Body of pancreas (tissue), 4 donors: ENCODE measurements at regions not wholly inside any gene's neighbourhood (a gene's known extent, or its start where the extent isn't known, plus 50 kb on each side); places are given as distances from the start of the nearest gene placed in this dataset.

Experiments used
- ATAC-seq: fragments of 150-250 bp; one replicate; pipeline ENCODE4 v1.9.1; 2016
- DNase-seq, 4 donors: peaks; one replicate each; pipeline ENCODE4 v3.0.0-alpha.2; 2019
- H3K27ac ChIP-seq, 4 donors: fragments of 200-600 bp; sonication (generic); 1 replicate in 3 of 4; 2 replicates in 1 of 4; pipeline versions ENCODE4 v1.5.1 to v1.6.1; 2016 to 2019; ENCODE audit warnings: mild to moderate bottlenecking in 1 of 4, mixed read lengths in 1 of 4, moderate library complexity in 1 of 4
- H3K27me3 ChIP-seq, 2 donors: fragments of 200-600 bp; sonication (generic); one replicate each; pipeline ENCODE4 v1.6.0; 2016; ENCODE audit warnings: mild to moderate bottlenecking in 1 of 2
- H3K36me3 ChIP-seq, 2 donors: fragments of 200-600 bp; sonication (generic); replicated peaks in 1 of 2; 2 replicates each; pipeline ENCODE4 v1.5.1; 2016; ENCODE audit warnings: low read depth in 2 of 2; ENCODE audit not compliant: insufficient read depth in 1 of 2
- H3K4me1 ChIP-seq: fragments of 200-600 bp; sonication (generic); one replicate; pipeline ENCODE4 v1.6.0; 2016
- H3K4me3 ChIP-seq, 2 donors: fragments of 200-600 bp; sonication (generic); 1 replicate in 1 of 2; 2 replicates in 1 of 2; pipeline ENCODE4 v1.5.1; 2016 to 2019
- H3K9me3 ChIP-seq, 3 donors: fragments of 200-600 bp; sonication (generic); 1 replicate in 2 of 3; 2 replicates in 1 of 3; pipeline ENCODE4 v1.5.1; 2016
- CTCF ChIP-seq, 7 experiments: fragments of 450-650 bp in 4 of 7; fragments of 200-600 bp in 3 of 7; sonication (generic) in 3 of 7; IDR thresholded peaks; one replicate each; pipeline ENCODE4 v1.5.1; 2016 to 2019; ENCODE audit warnings: antibody characterized with exemption in 7 of 7
- POLR2A ChIP-seq, 3 donors: fragments of 450-650 bp; IDR thresholded peaks; one replicate each; pipeline ENCODE4 v1.6.1; 2016; ENCODE audit warnings: antibody characterized with exemption in 3 of 3, mild to moderate bottlenecking in 2 of 3
- WGBS, 2 donors: methylation state at CpG; one replicate each; pipeline ENCODE4 v1.1.5; 2017; 5-methylcytosine and 5-hydroxymethylcytosine counted together
- intact Hi-C: fragments of 100-400 bp; cut with DNase I; formaldehyde crosslinking; loops from one replicate; pipeline ENCODE4 v1.15.1; 2023

- intact Hi-C loops, result no loop called here
- no peaks in the 10 kb centered on the region for H3K27me3 ChIP-seq
- H3K36me3 ChIP-seq, result no peaks in the 10 kb centered on the region
- H3K4me1 ChIP-seq, result no peaks in the 10 kb centered on the region
- ATAC-seq, result no peak
- H3K9me3 ChIP-seq, result no peaks in the 10 kb centered on the region
- no peak overlapping the region for H3K27ac ChIP-seq
- TF ChIP-seq CTCF (IDR thresholded peaks at IDR 0.05) (no peak), POLR2A (IDR thresholded peaks at IDR 0.05) (no peak)
- H3K4me3 ChIP-seq, result no peak overlapping the region
- 80 to 94% methylated on average over 1 of the region's 1 CpG for WGBS, 2 donors
- DNase-seq, result no peak
These were observed 1002.4 kb upstream of the ADGRL4 start for GRCh38 chr1:80008934-80009333.

GRCh38 chr1:80003250-80003649 lies 996.7 kb upstream of the ADGRL4 start:
- H3K4me1 ChIP-seq, result no peaks in the 10 kb centered on the region
- no peak for TF ChIP-seq CTCF (IDR thresholded peaks at IDR 0.05)
- no peak for TF ChIP-seq POLR2A (IDR thresholded peaks at IDR 0.05)

GRCh38 chr1:79988401-79988800 lies 981.9 kb upstream of the ADGRL4 start:
- no peak overlapping the region for H3K27ac ChIP-seq
- H3K36me3 ChIP-seq, result no peaks in the 10 kb centered on the region
- TF ChIP-seq CTCF (IDR thresholded peaks at IDR 0.05), result no peak
- TF ChIP-seq POLR2A (IDR thresholded peaks at IDR 0.05), result no peak
- H3K4me1 ChIP-seq, result no peaks in the 10 kb centered on the region
- H3K4me3 ChIP-seq, result no peak overlapping the region
- H3K9me3 ChIP-seq, result no peaks in the 10 kb centered on the region
- ATAC-seq (no peak), DNase-seq (no peak)
- intact Hi-C loops, result no loop called here
- WGBS, 2 donors, result 66 to 93% methylated on average over 3 of the region's 3 CpGs
- H3K27me3 ChIP-seq, result no peaks in the 10 kb centered on the region

More at GRCh38 chr1:80003250-80003649, 996.7 kb upstream of the ADGRL4 start:
- H3K4me3 ChIP-seq, result no peak overlapping the region
- ATAC-seq, result no peak
- H3K27me3 ChIP-seq, result no peaks in the 10 kb centered on the region
- no peak for DNase-seq
- intact Hi-C loops, result no loop called here
- H3K36me3 ChIP-seq, result no peaks in the 10 kb centered on the region
- H3K9me3 ChIP-seq, result no peaks in the 10 kb centered on the region
- no peak overlapping the region for H3K27ac ChIP-seq

- H3K27me3 ChIP-seq, result no peaks in the 10 kb centered on the region
- intact Hi-C loops, result no loop called here
- TF ChIP-seq CTCF (IDR thresholded peaks at IDR 0.05) (no peak), POLR2A (IDR thresholded peaks at IDR 0.05) (no peak)
- 3 to 5% methylated on average over 3 of the region's 3 CpGs for WGBS, 2 donors
- H3K9me3 ChIP-seq, result no peaks in the 10 kb centered on the region
- peak; percentile 95 for ATAC-seq
- no peak overlapping the region for H3K4me3 ChIP-seq
- H3K4me1 ChIP-seq, result peaks cover 12% of the 10 kb centered on the region
- peak; percentile 79 to 90 (median 84) for DNase-seq
- no peaks in the 10 kb centered on the region for H3K36me3 ChIP-seq
- peak overlapping the region in 1 of 4 donors; percentile 33 for H3K27ac ChIP-seq
These were observed 975.7 kb upstream of the ADGRL4 start for GRCh38 chr1:79982211-79982610.

- H3K27ac ChIP-seq, result no peak overlapping the region
- intact Hi-C loops, result no loop called here
These were observed 975.0 kb upstream of the ADGRL4 start for GRCh38 chr1:79981481-79981880.

More at GRCh38 chr1:79981481-79981880, 975.0 kb upstream of the ADGRL4 start:
- Histone ChIP-seq H3K27me3 (no peaks in the 10 kb centered on the region), H3K36me3 (no peaks in the 10 kb centered on the region), H3K4me3 (no peak overlapping the region), H3K9me3 (no peaks in the 10 kb centered on the region), H3K4me1 (peaks cover 12% of the 10 kb centered on the region)
- WGBS, 2 donors, result 83 to 89% methylated on average over 4 of the region's 4 CpGs
- no peak for TF ChIP-seq POLR2A (IDR thresholded peaks at IDR 0.05)
- no peak for TF ChIP-seq CTCF (IDR thresholded peaks at IDR 0.05)
- no peak for ATAC-seq
- no peak for DNase-seq
